NCI-H345 treated with DMSO at 0.1 percent for 48 hours (cell line): ENCODE measurements at regions not wholly inside any gene's neighbourhood (a gene's known extent, or its start where the extent isn't known, plus 50 kb on each side); places are given as distances from the start of the nearest gene placed in this dataset.
"Not testable (repeated sequence)": the region's sequence is repeated elsewhere in the genome, so short reads cannot be mapped to it uniquely, and the experiment has no call there.

Source experiments
- DNase-seq: peaks from one replicate; lab custom pipeline; 2025; ENCODE audit not compliant: unreplicated experiment; lab: John Stamatoyannopoulos, UW

- DNase-seq, result no peak
Measured at GRCh38 chr10:56109454-56109853, 251.6 kb downstream of the ZWINT start.

- DNase-seq, result no peak
Measured at GRCh38 chr10:56104923-56105322, 256.1 kb downstream of the ZWINT start.

DNA sequence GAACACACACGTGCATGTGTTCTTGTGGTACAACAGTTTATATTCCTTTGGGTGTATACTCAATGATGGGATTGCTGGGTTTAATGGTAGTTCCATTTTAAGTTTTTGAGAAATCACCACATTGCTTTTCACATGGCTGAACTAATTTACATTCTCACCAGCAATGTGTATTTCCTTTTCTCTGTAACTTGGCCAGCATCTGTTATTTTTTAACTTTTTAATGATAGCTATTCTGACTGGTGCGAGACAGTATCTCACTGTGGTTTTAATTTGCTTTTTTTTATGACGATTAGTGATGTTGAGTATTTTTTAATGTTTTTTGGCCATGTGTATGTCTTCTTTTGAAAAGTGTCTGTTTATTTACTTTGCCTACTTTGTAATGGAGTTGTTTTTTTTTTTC, 256.6 kb downstream of the ZWINT start:
- DNase-seq, result no peak

DNA sequence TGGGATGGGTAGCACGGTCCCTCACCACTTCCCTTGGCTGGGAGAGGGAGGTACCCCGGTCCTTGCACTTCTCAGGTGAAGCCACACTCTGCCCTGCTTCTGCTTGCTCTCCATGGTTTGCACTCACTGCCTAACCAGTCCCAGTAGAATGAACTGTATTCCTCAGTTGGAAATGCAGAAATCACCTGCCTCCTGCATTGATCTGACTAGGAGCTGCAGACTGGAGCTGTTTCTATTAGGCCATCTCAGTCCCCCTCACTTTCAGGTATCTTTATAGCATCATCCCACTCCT, 264.9 kb downstream of the ZWINT start:
- no peak for DNase-seq

DNA sequence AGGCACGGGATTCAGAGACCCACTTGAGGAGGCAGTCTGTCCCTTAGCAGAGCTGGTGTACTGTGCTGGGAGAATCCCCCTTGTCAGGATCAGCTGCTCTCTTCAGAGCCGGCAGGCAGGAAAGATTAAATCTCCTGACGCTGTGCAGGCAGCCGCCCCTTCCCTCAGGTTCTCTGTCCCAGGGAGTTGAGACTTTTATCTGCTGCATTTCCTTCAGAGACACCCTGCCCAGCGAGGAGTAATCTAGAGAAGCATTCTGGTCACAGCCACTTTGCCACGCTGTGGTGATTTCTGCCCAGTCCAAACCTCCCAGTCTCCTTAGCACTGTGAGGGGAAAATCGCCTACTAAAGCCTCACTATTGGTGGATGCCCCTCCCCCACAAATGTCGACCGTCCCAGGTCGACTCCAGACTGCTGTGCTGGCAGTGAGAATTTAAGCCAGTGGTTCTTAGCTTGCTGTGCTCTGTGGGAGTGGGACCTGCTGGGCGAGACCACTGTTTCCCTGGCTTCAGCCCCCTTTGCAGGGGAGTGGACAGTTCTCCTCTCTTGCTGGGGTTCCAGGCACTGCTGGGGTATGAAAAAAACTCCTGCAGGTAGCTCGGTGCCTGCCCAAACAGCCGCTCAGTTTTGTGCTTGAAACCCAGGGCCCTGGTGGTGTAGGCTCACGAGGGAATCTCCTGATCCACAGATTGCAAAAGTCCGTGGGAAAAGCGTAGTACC, 265.4 kb downstream of the ZWINT start:
- DNase-seq, result no peak

GRCh38 chr10:56093645-56094044, 267.4 kb downstream of the ZWINT start:
- DNase-seq, result not testable (repeated sequence)

- DNase-seq, result no peak
Measured at GRCh38 chr10:56091872-56092271, 269.2 kb downstream of the ZWINT start.

GRCh38 chr10:56090914-56091540, 270.0 kb downstream of the ZWINT start:
- no peak for DNase-seq

DNA sequence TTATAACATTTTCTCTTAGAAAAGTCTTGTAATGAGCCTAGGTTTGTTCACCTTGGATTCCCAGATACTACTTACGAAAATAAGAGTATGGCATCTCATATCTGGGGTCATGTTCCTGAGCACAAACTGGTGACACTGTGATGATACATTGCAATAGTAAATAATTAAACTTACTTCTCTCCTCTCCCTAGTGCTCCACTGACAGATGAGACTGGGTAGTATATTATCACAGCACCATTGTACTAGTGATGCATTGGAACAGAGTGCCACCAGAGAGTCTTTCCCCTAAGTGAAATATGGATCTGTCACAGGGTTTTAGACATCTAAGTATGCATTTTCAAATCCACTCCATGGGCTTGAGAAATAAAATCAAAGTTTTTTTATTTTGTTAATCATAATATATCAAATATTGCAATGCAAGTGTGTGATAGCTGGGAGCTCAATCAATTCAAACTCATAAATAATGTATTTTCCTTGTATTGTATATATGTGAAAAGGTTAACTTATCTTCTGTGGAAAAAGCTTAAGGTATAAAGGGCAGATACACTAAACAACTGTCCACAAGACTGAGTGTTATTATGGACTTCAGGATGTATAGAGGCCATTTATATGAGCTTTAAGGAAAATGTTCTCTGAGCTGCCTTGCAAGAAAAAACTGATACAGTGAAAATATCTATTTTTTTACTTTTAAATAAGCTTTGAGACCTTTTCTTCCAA, 275.5 kb downstream of the ZWINT start:
- DNase-seq, result no peak

- no peak for DNase-seq
Measured at GRCh38 chr10:56082169-56082568, 278.9 kb downstream of the ZWINT start.

GRCh38 chr10:56068473-56069263, 292.4 kb downstream of the ZWINT start:
- no peak for DNase-seq

GRCh38 chr10:56068040-56068439, 293.0 kb downstream of the ZWINT start:
- no peak for DNase-seq

- DNase-seq, result no peak
Measured at GRCh38 chr10:56063642-56064041, 297.4 kb downstream of the ZWINT start.

DNA sequence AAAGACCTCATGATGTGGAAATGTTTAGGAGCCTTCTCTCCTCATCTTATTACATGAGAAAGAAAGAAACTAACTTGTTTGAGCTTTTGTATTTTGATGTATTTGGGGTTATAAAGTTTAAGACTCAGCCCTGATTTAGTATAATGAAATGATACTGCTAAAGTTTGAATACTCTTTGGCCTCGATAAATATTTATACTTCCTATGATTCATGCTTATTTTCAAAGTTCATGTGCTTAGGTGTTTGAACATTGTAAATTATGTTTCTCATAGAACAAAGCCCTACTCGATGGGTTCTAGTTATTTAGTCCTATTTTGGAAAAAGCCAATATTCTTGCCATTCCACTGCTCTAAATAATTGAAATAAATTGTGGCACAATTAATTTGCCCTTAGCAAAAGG, 303.2 kb downstream of the ZWINT start:
- DNase-seq, result no peak

DNA sequence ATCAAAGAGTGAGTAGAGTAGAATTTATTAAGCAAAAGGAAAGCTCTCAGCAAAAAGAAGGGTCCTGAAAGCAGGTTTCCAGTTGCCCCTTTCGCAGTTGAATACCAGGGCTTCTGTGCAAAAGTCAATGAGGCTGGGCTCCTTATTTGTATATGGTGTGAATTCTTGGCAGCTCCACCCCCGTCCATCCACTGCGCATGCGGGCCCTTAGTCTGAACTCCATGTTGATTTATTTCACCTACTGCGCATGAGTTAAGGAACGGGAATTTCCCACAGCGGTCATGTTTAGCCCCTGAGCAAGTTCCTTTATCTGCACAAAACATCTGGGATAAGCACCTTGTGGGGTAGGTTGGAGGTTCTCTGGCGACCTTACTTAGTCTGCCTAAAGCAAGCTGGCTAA, 325.6 kb downstream of the ZWINT start:
- no peak for DNase-seq

GRCh38 chr10:56028298-56029132, 332.5 kb downstream of the ZWINT start:
- no peak for DNase-seq

DNA sequence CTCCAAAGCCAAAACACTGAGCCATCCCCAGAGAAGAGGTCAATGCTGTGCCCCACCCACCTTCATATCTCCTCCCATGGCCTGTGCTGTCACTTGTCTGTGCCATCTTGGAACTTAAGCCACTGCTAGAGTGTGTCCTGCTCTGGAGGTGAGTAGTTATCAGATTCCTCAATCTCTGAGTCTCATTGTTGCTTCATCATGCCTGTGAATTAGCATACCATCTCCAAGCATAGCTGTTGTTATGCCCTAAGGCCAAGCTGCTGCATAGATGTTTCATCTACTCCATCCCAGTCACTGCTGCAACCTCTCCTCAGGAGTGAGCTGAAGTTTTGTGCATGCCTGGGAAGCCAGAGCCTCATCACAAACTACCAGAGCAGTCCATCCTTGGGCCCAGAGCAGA, 349.0 kb downstream of the ZWINT start:
- DNase-seq, result no peak

GRCh38 chr10:56003555-56003954, 357.5 kb downstream of the ZWINT start:
- no peak for DNase-seq

DNA sequence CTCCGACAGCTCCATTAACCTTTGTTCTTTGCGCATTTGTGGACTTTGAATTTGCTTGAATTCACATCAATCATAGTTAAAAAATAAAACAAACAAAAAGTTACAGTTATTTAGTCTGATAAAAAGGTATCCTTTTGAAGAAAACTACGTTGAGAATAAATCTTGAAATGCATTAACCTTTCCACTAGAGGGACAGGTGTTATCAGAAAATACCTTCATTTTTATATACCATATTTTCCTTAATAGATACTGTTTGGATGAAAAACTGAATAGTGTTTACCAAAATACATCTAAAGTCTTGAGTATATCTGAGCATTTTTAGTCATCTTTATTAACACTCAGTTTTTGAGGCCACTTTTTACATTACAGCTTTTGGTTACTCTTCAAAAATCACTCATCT, 371.9 kb downstream of the ZWINT start:
- DNase-seq, result no peak

DNA sequence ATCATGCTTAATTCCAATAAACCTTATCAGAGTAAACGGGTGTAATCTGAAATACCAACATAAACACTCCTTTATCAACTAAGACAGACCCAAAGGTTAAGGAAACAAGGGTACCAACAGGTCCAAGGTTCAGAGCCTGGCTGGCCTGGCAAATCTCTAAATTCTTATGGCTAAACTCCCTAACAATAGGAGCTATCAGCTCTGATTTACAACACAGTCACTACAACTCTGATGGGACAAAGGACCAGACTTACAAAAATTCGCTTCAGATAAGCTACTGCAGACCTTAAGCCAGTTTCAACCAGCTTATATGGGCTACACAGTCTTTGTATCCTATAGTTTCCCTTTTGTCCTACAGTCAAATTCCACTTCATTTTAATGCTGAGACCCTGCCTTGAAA, 381.9 kb downstream of the ZWINT start:
- DNase-seq, result no peak

DNA sequence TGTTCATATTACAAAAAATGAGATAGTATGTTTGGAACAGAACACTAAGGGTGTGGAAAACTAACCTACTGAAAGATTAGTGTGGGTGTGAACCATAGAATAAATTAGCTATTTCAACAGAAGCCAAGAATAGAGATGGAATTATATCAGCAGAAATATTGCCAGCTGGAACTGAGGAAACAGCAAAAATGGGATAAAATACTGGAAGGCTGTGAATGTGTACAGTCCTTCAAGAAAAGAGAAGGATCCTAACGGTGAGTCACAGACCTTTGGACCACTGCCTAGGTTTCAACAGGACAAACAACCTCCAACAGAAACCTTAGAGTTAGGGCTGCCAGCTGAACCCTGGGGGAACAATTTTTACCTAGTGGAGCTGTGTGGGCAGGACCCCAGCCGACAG, 395.0 kb downstream of the ZWINT start:
- DNase-seq, result no peak
